Mammary epithelial cell (primary cell): ENCODE measurements at regions not wholly inside any gene's neighbourhood (a gene's known extent, or its start where the extent isn't known, plus 50 kb on each side); places are given as distances from the start of the nearest gene placed in this dataset.

ENCODE experiments used
- EZH2 ChIP-seq: IDR thresholded peaks from 2 replicates; pipeline ENCODE4 v1.6.1; 2012; ENCODE audit warnings: low read length, inconsistent platforms, borderline replicate concordance
- TF ChIP-seq, protein P1 (sequence below), 2 donors: IDR thresholded peaks in 1 of 2; conservative IDR thresholded peaks in 1 of 2; 2 replicates each; pipeline ENCODE4 v1.5.1; 2011 to 2012; ENCODE audit warnings: inconsistent platforms in 2 of 2, low read length in 2 of 2, mild to moderate bottlenecking in 2 of 2, control low read depth in 1 of 2, low read depth in 1 of 2; ENCODE audit not compliant: insufficient read depth in 1 of 2; ENCODE audit errors: extremely low read depth in 1 of 2

GRCh38 chr7:34523226-34523918 lies 134.6 kb upstream of the NPSR1 start:
- no peak for TF ChIP-seq EZH2
- TF ChIP-seq, protein P1, sequence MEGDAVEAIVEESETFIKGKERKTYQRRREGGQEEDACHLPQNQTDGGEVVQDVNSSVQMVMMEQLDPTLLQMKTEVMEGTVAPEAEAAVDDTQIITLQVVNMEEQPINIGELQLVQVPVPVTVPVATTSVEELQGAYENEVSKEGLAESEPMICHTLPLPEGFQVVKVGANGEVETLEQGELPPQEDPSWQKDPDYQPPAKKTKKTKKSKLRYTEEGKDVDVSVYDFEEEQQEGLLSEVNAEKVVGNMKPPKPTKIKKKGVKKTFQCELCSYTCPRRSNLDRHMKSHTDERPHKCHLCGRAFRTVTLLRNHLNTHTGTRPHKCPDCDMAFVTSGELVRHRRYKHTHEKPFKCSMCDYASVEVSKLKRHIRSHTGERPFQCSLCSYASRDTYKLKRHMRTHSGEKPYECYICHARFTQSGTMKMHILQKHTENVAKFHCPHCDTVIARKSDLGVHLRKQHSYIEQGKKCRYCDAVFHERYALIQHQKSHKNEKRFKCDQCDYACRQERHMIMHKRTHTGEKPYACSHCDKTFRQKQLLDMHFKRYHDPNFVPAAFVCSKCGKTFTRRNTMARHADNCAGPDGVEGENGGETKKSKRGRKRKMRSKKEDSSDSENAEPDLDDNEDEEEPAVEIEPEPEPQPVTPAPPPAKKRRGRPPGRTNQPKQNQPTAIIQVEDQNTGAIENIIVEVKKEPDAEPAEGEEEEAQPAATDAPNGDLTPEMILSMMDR (conservative IDR thresholded peaks at IDR 0.05 in 1 of 2, IDR thresholded peaks at IDR 0.05 in 1 of 2; ENCODE audit: extremely low read depth in 1 of 2, insufficient read depth in 1 of 2, low read depth in 1 of 2, low read length in 2 of 2) = no peak
